NCI-H2196 treated with DMSO at 0.1 percent for 48 hours (cell line): ENCODE measurements at regions not wholly inside any gene's neighbourhood (a gene's known extent, or its start where the extent isn't known, plus 50 kb on each side); places are given as distances from the start of the nearest gene placed in this dataset.
"Not testable (repeated sequence)": the region's sequence is repeated elsewhere in the genome, so short reads cannot be mapped to it uniquely, and the experiment has no call there.

Experiments
- DNase-seq: peaks from one replicate; lab custom pipeline; 2025; ENCODE audit not compliant: unreplicated experiment; lab: John Stamatoyannopoulos, UW

- DNase-seq, result peak; percentile 48
Measured at GRCh38 chr4:101730291-101731117, 60.0 kb upstream of the BANK1 start.

GRCh38 chr4:101727238-101727637 is 63.3 kb upstream of the BANK1 start:
- DNase-seq, result no peak

- peak; percentile 14 for DNase-seq
Measured at GRCh38 chr4:101724093-101724492, 66.4 kb upstream of the BANK1 start.

- no peak for DNase-seq
Measured at GRCh38 chr4:101718810-101719209, 71.7 kb upstream of the BANK1 start.

- no peak for DNase-seq
Measured at GRCh38 chr4:101711590-101712260, 78.8 kb upstream of the BANK1 start.

GRCh38 chr4:101710806-101711205 is 79.7 kb upstream of the BANK1 start:
- DNase-seq, result no peak

GRCh38 chr4:101708293-101709039 is 82.1 kb upstream of the BANK1 start:
- no peak for DNase-seq

GRCh38 chr4:101707596-101707995 is 82.9 kb upstream of the BANK1 start:
- DNase-seq, result no peak

- no peak for DNase-seq
Measured at GRCh38 chr4:101706535-101707057, 83.9 kb upstream of the BANK1 start.

- DNase-seq, result no peak
Measured at GRCh38 chr4:101701551-101701950, 89.0 kb upstream of the BANK1 start.

- DNase-seq, result no peak
Measured at GRCh38 chr4:101699441-101700124, 90.9 kb upstream of the BANK1 start.

- no peak for DNase-seq
Measured at GRCh38 chr4:101697266-101697665, 93.3 kb upstream of the BANK1 start.

- DNase-seq, result no peak
Measured at GRCh38 chr4:101696276-101697010, 94.1 kb upstream of the BANK1 start.

- DNase-seq, result no peak
Measured at GRCh38 chr4:101695176-101695575, 95.4 kb upstream of the BANK1 start.

GRCh38 chr4:101694403-101694802 is 96.1 kb upstream of the BANK1 start:
- not testable (repeated sequence) for DNase-seq

GRCh38 chr4:101693842-101694398 is 96.6 kb upstream of the BANK1 start:
- DNase-seq, result peak; percentile 55

- DNase-seq, result no peak
Measured at GRCh38 chr4:101689220-101689619, 101.3 kb upstream of the BANK1 start.

- DNase-seq, result no peak
Measured at GRCh38 chr4:101685126-101685525, 105.4 kb upstream of the BANK1 start.

GRCh38 chr4:101682946-101683345 is 107.6 kb upstream of the BANK1 start:
- no peak for DNase-seq

GRCh38 chr4:101678180-101678579 is 112.3 kb upstream of the BANK1 start:
- no peak for DNase-seq
